HG03135 (cell line): ENCODE measurements at regions not wholly inside any gene's neighbourhood (a gene's known extent, or its start where the extent isn't known, plus 50 kb on each side); places are given as distances from the start of the nearest gene placed in this dataset.
A peak's percentile ranks its signal among the peaks of the same experiment; 100 is the strongest.

Experiments
- ATAC-seq: cut with Tn5 transposase; IDR thresholded peaks from one replicate; pipeline ENCODE4 v1.9.1; 2021; ENCODE audit warnings: mild to moderate bottlenecking, moderate library complexity; ENCODE audit not compliant: unreplicated experiment

- no peak for ATAC-seq
Observed at GRCh38 chr6:90406142-90406794, 109.6 kb upstream of the BACH2 start.

- no peak for ATAC-seq
Observed at GRCh38 chr6:90403489-90404381, 107.1 kb upstream of the BACH2 start.

- no peak for ATAC-seq
Observed at GRCh38 chr6:90402831-90403192, 106.2 kb upstream of the BACH2 start.

- no peak for ATAC-seq
Observed at GRCh38 chr6:90401933-90402830, 105.5 kb upstream of the BACH2 start.

- no peak for ATAC-seq
Observed at GRCh38 chr6:90399970-90400369, 103.3 kb upstream of the BACH2 start.

- ATAC-seq: no peak
Observed at GRCh38 chr6:90397929-90398674, 101.5 kb upstream of the BACH2 start.

GRCh38 chr6:90397047-90397446 is 100.4 kb upstream of the BACH2 start:
- ATAC-seq: no peak

GRCh38 chr6:90393232-90393884 is 96.7 kb upstream of the BACH2 start:
- ATAC-seq: peak; percentile 80

- no peak for ATAC-seq
Observed at GRCh38 chr6:90390379-90390778, 93.7 kb upstream of the BACH2 start.

GRCh38 chr6:90388395-90388794 is 91.8 kb upstream of the BACH2 start:
- no peak for ATAC-seq

- no peak for ATAC-seq
Observed at GRCh38 chr6:90387826-90388225, 91.2 kb upstream of the BACH2 start.

GRCh38 chr6:90387383-90387775 is 90.7 kb upstream of the BACH2 start:
- no peak for ATAC-seq

- no peak for ATAC-seq
Observed at GRCh38 chr6:90386399-90387382, 90.0 kb upstream of the BACH2 start.

- ATAC-seq: no peak
Observed at GRCh38 chr6:90385759-90386313, 89.2 kb upstream of the BACH2 start.

- no peak for ATAC-seq
Observed at GRCh38 chr6:90384720-90385119, 88.1 kb upstream of the BACH2 start.

- ATAC-seq: peak; percentile 66
Observed at GRCh38 chr6:90383196-90383822, 86.7 kb upstream of the BACH2 start.

GRCh38 chr6:90382760-90383159 is 86.1 kb upstream of the BACH2 start:
- no peak for ATAC-seq
